ENCODE measurements at regions not wholly inside any gene's neighbourhood (a gene's known extent, or its start where the extent isn't known, plus 50 kb on each side); places are given as distances from the start of the nearest gene placed in this dataset.

- no peak for ATAC-seq
- TF ChIP-seq GLIS3 (CRISPR knock-in tag; IDR thresholded peaks at IDR 0.05) (no peak), CSDC2 (CRISPR knock-in tag; IDR thresholded peaks at IDR 0.05) (no peak), TCF4 (CRISPR knock-in tag; IDR thresholded peaks at IDR 0.05; ENCODE audit: borderline replicate concordance) (no peak), ZFP30 (CRISPR knock-in tag; IDR thresholded peaks at IDR 0.05) (no peak), ZNF565 (CRISPR knock-in tag; conservative IDR thresholded peaks at IDR 0.05; ENCODE audit: low read depth) (no peak), PATZ1 (CRISPR knock-in tag; IDR thresholded peaks at IDR 0.05; ENCODE audit: borderline replicate concordance) (no peak), ZC3H10 (CRISPR knock-in tag; IDR thresholded peaks at IDR 0.05) (no peak), ISL1 (CRISPR knock-in tag; IDR thresholded peaks at IDR 0.05) (no peak), OSR1 (CRISPR knock-in tag; IDR thresholded peaks at IDR 0.05) (no peak), ZNF8 (CRISPR knock-in tag; IDR thresholded peaks at IDR 0.05) (no peak), BACH2 (CRISPR knock-in tag; IDR thresholded peaks at IDR 0.05; ENCODE audit: borderline replicate concordance) (no peak), ZNF70 (CRISPR knock-in tag; IDR thresholded peaks at IDR 0.05) (no peak), TOX (CRISPR knock-in tag; IDR thresholded peaks at IDR 0.05; ENCODE audit: borderline replicate concordance) (no peak), PPARA (CRISPR knock-in tag; IDR thresholded peaks at IDR 0.05; ENCODE audit: borderline replicate concordance) (no peak), CREB5 (CRISPR knock-in tag; IDR thresholded peaks at IDR 0.05; ENCODE audit: low read depth) (no peak), SNAI2 (CRISPR knock-in tag; IDR thresholded peaks at IDR 0.05) (no peak), ZFP3 (CRISPR knock-in tag; IDR thresholded peaks at IDR 0.05) (no peak)
- TF ChIP-seq, protein P1, sequence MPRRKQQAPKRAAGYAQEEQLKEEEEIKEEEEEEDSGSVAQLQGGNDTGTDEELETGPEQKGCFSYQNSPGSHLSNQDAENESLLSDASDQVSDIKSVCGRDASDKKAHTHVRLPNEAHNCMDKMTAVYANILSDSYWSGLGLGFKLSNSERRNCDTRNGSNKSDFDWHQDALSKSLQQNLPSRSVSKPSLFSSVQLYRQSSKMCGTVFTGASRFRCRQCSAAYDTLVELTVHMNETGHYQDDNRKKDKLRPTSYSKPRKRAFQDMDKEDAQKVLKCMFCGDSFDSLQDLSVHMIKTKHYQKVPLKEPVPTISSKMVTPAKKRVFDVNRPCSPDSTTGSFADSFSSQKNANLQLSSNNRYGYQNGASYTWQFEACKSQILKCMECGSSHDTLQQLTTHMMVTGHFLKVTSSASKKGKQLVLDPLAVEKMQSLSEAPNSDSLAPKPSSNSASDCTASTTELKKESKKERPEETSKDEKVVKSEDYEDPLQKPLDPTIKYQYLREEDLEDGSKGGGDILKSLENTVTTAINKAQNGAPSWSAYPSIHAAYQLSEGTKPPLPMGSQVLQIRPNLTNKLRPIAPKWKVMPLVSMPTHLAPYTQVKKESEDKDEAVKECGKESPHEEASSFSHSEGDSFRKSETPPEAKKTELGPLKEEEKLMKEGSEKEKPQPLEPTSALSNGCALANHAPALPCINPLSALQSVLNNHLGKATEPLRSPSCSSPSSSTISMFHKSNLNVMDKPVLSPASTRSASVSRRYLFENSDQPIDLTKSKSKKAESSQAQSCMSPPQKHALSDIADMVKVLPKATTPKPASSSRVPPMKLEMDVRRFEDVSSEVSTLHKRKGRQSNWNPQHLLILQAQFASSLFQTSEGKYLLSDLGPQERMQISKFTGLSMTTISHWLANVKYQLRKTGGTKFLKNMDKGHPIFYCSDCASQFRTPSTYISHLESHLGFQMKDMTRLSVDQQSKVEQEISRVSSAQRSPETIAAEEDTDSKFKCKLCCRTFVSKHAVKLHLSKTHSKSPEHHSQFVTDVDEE (CRISPR knock-in tag; IDR thresholded peaks at IDR 0.05), result no peak
- TF ChIP-seq, protein P2, sequence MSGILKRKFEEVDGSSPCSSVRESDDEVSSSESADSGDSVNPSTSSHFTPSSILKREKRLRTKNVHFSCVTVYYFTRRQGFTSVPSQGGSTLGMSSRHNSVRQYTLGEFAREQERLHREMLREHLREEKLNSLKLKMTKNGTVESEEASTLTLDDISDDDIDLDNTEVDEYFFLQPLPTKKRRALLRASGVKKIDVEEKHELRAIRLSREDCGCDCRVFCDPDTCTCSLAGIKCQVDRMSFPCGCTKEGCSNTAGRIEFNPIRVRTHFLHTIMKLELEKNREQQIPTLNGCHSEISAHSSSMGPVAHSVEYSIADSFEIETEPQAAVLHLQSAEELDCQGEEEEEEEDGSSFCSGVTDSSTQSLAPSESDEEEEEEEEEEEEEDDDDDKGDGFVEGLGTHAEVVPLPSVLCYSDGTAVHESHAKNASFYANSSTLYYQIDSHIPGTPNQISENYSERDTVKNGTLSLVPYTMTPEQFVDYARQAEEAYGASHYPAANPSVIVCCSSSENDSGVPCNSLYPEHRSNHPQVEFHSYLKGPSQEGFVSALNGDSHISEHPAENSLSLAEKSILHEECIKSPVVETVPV (CRISPR knock-in tag; IDR thresholded peaks at IDR 0.05), result no peak
These were observed 512.1 kb upstream of the CNTN3 start for GRCh38 chr3:75126556-75126955.

DNA sequence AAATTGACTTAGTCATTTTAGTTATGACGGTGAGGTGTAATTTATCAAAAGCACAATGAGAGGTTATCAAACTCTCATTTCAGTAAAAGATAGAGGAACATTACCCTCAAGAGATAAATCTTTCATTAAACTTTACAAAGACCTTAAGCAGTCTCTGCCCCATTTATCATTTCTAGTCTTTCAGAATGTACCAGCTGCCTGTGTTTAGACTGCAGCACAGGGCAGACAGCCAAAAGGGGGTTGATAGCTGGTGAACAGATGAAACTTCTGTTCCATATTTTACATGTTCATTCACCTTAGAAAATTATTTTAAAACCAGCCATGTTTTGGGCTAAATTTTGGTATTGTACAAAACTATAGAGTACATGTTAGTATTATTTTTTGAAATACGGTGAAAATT, 514.6 kb upstream of the CNTN3 start:
- ATAC-seq, result no peak
- TF ChIP-seq ISL1 (CRISPR knock-in tag; IDR thresholded peaks at IDR 0.05) (no peak), ZFP3 (CRISPR knock-in tag; IDR thresholded peaks at IDR 0.05) (no peak), ZFP30 (CRISPR knock-in tag; IDR thresholded peaks at IDR 0.05) (no peak), TCF4 (CRISPR knock-in tag; IDR thresholded peaks at IDR 0.05; ENCODE audit: borderline replicate concordance) (no peak), OSR1 (CRISPR knock-in tag; IDR thresholded peaks at IDR 0.05) (no peak), TOX (CRISPR knock-in tag; IDR thresholded peaks at IDR 0.05; ENCODE audit: borderline replicate concordance) (no peak), ZNF8 (CRISPR knock-in tag; IDR thresholded peaks at IDR 0.05) (no peak), RARB (CRISPR knock-in tag; IDR thresholded peaks at IDR 0.05) (no peak), ARNTL (CRISPR knock-in tag; IDR thresholded peaks at IDR 0.05; ENCODE audit: borderline replicate concordance, low read depth) (no peak), BACH2 (CRISPR knock-in tag; IDR thresholded peaks at IDR 0.05; ENCODE audit: borderline replicate concordance) (no peak), PPARA (CRISPR knock-in tag; IDR thresholded peaks at IDR 0.05; ENCODE audit: borderline replicate concordance) (no peak), SNAI2 (CRISPR knock-in tag; IDR thresholded peaks at IDR 0.05) (no peak)
- TF ChIP-seq, protein P3, sequence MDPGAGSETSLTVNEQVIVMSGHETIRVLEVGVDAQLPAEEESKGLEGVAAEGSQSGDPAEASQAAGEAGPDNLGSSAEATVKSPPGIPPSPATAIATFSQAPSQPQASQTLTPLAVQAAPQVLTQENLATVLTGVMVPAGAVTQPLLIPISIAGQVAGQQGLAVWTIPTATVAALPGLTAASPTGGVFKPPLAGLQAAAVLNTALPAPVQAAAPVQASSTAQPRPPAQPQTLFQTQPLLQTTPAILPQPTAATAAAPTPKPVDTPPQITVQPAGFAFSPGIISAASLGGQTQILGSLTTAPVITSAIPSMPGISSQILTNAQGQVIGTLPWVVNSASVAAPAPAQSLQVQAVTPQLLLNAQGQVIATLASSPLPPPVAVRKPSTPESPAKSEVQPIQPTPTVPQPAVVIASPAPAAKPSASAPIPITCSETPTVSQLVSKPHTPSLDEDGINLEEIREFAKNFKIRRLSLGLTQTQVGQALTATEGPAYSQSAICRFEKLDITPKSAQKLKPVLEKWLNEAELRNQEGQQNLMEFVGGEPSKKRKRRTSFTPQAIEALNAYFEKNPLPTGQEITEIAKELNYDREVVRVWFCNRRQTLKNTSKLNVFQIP (CRISPR knock-in tag; IDR thresholded peaks at IDR 0.05; ENCODE audit: borderline replicate concordance, low read depth), result no peak

All from SK-N-SH treated with all-trans-retinoic acid at 6 μM for 48 hours (cell line).